PC-3 (cell line): ENCODE measurements at regions not wholly inside any gene's neighbourhood (a gene's known extent, or its start where the extent isn't known, plus 50 kb on each side); places are given as distances from the start of the nearest gene placed in this dataset.

Experiments
- ATAC-seq: fragments of 200-7000 bp; cut with Tn5 transposase; 2 replicates; pipeline ENCODE4 v1.9.1; 2020; ENCODE audit warnings: mild to moderate bottlenecking, moderate library complexity
- BruUV-seq: library from RNA; stranded (reverse); fragments of 400-500 nt; replicated peaks from 2 replicates; lab custom pipeline; 2021; lab: Mats Ljungman, UMichigan
- CTCF ChIA-PET: fragments of 300-600 bp; sonication (Branson Sonifier 250); formaldehyde crosslinking; loops from one replicate; lab custom pipeline; 2022; ENCODE audit warnings: antibody characterized with exemption; lab: Charles Lee
- POLR2A ChIA-PET: fragments of 300-600 bp; sonication (Branson Sonifier 250); formaldehyde crosslinking; loops from one replicate; lab custom pipeline; 2022; ENCODE audit warnings: antibody characterized with exemption; ENCODE audit not compliant: unreplicated experiment; lab: Charles Lee
- DNase-seq: peaks from one replicate; pipeline ENCODE4 v3.0.0-alpha.2; 2015
- H2AFZ ChIP-seq: fragments of 300-600 bp; sonication (generic); 2 replicates; pipeline ENCODE4 v1.6.0; 2016; ENCODE audit warnings: antibody characterized with exemption, low read length
- H3F3A ChIP-seq: fragments of 300-600 bp; sonication (generic); one replicate; pipeline ENCODE4 v1.6.0; 2017; ENCODE audit warnings: antibody characterized with exemption, low read length, control low read depth, mild to moderate bottlenecking; ENCODE audit not compliant: unreplicated experiment
- H3K27ac ChIP-seq: fragments of 300-600 bp; sonication (generic); 2 replicates; pipeline ENCODE4 v1.5.1; 2016; ENCODE audit warnings: mild to moderate bottlenecking, low read length
- H3K27me3 ChIP-seq: fragments of 300-600 bp; sonication (generic); 2 replicates; pipeline ENCODE4 v1.6.1; 2016; ENCODE audit warnings: low read length, mixed read lengths
- H3K36me3 ChIP-seq: fragments of 300-600 bp; sonication (generic); 2 replicates; pipeline ENCODE4 v1.6.1; 2016; ENCODE audit warnings: low read depth, mixed run types, low read length, mixed read lengths
- H3K4me1 ChIP-seq: fragments of 300-600 bp; sonication (generic); 2 replicates; pipeline ENCODE4 v1.5.1; 2016; ENCODE audit warnings: low read length; ENCODE audit not compliant: insufficient read depth
- H3K4me2 ChIP-seq: fragments of 300-600 bp; sonication (generic); 2 replicates; pipeline ENCODE4 v1.6.0; 2016; ENCODE audit warnings: low read length
- H3K4me3 ChIP-seq: fragments of 300-600 bp; sonication (generic); 2 replicates; pipeline ENCODE4 v1.5.1; 2016; ENCODE audit warnings: mild to moderate bottlenecking, low read length, mixed read lengths
- H3K79me2 ChIP-seq: fragments of 300-600 bp; sonication (generic); 2 replicates; pipeline ENCODE4 v1.6.1; 2017; ENCODE audit warnings: low read length, mixed read lengths
- H3K9ac ChIP-seq: fragments of 300-600 bp; sonication (generic); 2 replicates; pipeline ENCODE4 v1.6.0; 2016; ENCODE audit warnings: mild to moderate bottlenecking, low read length
- H3K9me2 ChIP-seq: fragments of 300-600 bp; sonication (generic); replicated peaks from 2 replicates; pipeline ENCODE4 v1.6.1; 2016; ENCODE audit warnings: mixed run types, low read length, mixed read lengths
- H3K9me3 ChIP-seq: fragments of 300-600 bp; sonication (generic); 2 replicates; pipeline ENCODE4 v1.6.1; 2016; ENCODE audit warnings: low read length, mixed read lengths
- H4K20me1 ChIP-seq: fragments of 300-600 bp; sonication (generic); 2 replicates; pipeline ENCODE4 v1.6.1; 2016; ENCODE audit warnings: low read length, mixed read lengths
- CTCF ChIP-seq: fragments of 300-600 bp; sonication (generic); conservative IDR thresholded peaks from 2 replicates; pipeline ENCODE4 v1.5.1; 2017; ENCODE audit warnings: antibody characterized with exemption, low read depth, mild to moderate bottlenecking, low read length
- EZH2 ChIP-seq: fragments of 300-600 bp; sonication (generic); IDR thresholded peaks from one replicate; pipeline ENCODE4 v1.6.1; 2017; ENCODE audit warnings: antibody characterized with exemption, mild to moderate bottlenecking, low read length; ENCODE audit not compliant: unreplicated experiment
- EZH2phosphoT487 ChIP-seq: fragments of 300-600 bp; sonication (generic); IDR thresholded peaks from 2 replicates; pipeline ENCODE4 v1.6.1; 2018; ENCODE audit warnings: mild to moderate bottlenecking, antibody characterized with exemption, low read length, borderline replicate concordance
- intact Hi-C: fragments of 100-400 bp; cut with micrococcal nuclease; formaldehyde crosslinking; loops from 2 replicates; pipeline ENCODE4 v1.9.0; 2023

DNA sequence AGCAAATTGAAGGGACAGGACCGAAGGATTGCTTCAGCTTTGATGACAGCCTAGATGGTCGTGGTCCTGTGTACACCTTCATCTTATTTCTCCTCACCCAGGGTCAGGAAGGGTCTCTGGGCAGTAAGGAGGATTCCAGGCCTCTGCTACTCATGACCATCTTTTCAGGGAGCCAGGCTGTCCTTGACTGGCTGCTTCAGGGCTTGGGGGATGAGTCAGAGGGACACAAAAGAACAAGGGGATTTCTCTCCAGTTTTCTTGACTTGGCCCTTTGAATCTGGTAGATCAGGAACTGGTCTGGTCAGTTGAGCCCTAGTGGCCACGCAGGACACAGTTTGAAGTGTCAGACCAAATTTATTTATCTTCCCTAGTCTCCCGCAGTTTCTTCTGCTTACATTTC is 402.1 kb upstream of the CHD6 start:
- BruUV-seq = no TSS peak
- TF ChIP-seq EZH2phosphoT487 (no peak), CTCF (no peak)

DNA sequence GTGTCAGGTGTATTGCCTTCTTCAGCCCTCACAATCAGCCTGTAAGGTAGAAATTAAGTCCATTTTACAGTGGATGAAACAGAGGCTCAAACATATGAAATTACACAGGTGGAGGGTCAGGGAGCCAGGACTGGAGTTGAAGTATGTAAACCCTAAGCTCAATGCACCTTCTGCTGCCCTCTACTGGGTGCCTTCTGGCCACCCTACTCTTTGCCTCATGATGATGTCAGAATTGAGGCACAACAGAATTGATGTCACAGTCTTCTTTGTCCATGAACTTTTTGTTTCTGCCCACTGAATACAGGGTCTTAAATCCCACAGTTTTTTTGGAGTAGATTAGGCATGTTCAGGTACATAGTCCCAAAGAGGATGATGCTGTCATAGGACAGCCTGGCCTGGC is 400.8 kb upstream of the CHD6 start:
- Histone ChIP-seq H3K4me3 (no peak overlapping the region), H2AFZ (no peak overlapping the region), H3K9me2 (no peaks in the 10 kb centered on the region), H3K27ac (no peak overlapping the region), H3K9me3 (peaks cover 22% of the 10 kb centered on the region), H3K79me2 (no peaks in the 10 kb centered on the region), H3F3A (no peaks in the 10 kb centered on the region), H4K20me1 (no peaks in the 10 kb centered on the region), H3K4me1 (no peaks in the 10 kb centered on the region), H3K9ac (no peak overlapping the region), H3K4me2 (no peak overlapping the region), H3K36me3 (no peaks in the 10 kb centered on the region), H3K27me3 (no peaks in the 10 kb centered on the region)
- ChIA-PET CTCF (no interaction called here), POLR2A (no interaction called here)
- intact Hi-C loops = no loop called here
- ATAC-seq = no peak
- no TSS peak for BruUV-seq
- no peak for TF ChIP-seq EZH2phosphoT487
- no peak for TF ChIP-seq EZH2
- TF ChIP-seq CTCF = no peak
- no peak for DNase-seq

More for the DNA sequence above, 402.1 kb upstream of the CHD6 start:
- Histone ChIP-seq H3K4me2 (no peak overlapping the region), H4K20me1 (no peaks in the 10 kb centered on the region), H3F3A (no peaks in the 10 kb centered on the region), H2AFZ (no peak overlapping the region), H3K4me1 (no peaks in the 10 kb centered on the region), H3K4me3 (no peak overlapping the region), H3K27ac (no peak overlapping the region), H3K9ac (no peak overlapping the region), H3K9me3 (peaks cover 26% of the 10 kb centered on the region), H3K36me3 (no peaks in the 10 kb centered on the region), H3K79me2 (no peaks in the 10 kb centered on the region), H3K27me3 (no peaks in the 10 kb centered on the region), H3K9me2 (no peaks in the 10 kb centered on the region)
- intact Hi-C loops = no loop called here
- POLR2A ChIA-PET = no interaction called here
- no peak for DNase-seq
- CTCF ChIA-PET = no interaction called here
- no peak for ATAC-seq

DNA sequence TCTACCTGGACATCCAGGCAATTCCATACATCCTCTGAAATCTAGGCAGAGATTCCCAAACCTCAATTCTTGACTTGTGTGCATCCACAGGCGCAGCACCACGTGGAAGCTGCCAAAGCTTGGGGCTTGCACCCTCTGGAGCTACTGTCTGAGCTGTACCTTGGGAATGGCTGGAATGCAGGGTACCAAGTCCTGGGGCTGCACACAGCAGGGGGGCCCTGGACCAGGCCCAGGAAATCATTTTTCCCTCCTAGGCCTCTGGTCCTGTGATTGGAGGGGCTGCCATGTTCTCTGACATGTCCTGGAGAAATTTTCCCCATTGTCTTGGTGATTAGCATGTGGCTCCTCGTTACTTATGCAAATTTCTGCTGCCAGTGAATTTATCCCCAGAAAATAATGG is 391.9 kb upstream of the CHD6 start:
- peaks cover 37% of the 10 kb centered on the region for H3K9me3 ChIP-seq
- TF ChIP-seq EZH2 = no peak
- TF ChIP-seq CTCF = no peak
- TF ChIP-seq EZH2phosphoT487 = no peak
- no peaks in the 10 kb centered on the region for H3K9me2 ChIP-seq
- ATAC-seq (no peak), DNase-seq (no peak)
- H3K79me2 ChIP-seq = no peaks in the 10 kb centered on the region
- no TSS peak for BruUV-seq
- no peak overlapping the region for H2AFZ ChIP-seq
- H3K36me3 ChIP-seq = no peaks in the 10 kb centered on the region
- H3K4me3 ChIP-seq = no peak overlapping the region
- H3F3A ChIP-seq = no peaks in the 10 kb centered on the region
- no peak overlapping the region for H3K4me2 ChIP-seq
- ChIA-PET POLR2A (no interaction called here), CTCF (no interaction called here)
- no peaks in the 10 kb centered on the region for H4K20me1 ChIP-seq
- intact Hi-C loops = no loop called here
- no peaks in the 10 kb centered on the region for H3K4me1 ChIP-seq
- no peak overlapping the region for H3K27ac ChIP-seq
- H3K9ac ChIP-seq = no peak overlapping the region
- H3K27me3 ChIP-seq = no peaks in the 10 kb centered on the region
